Tibial nerve (tissue), 4 donors: ENCODE measurements at regions not wholly inside any gene's neighbourhood (a gene's known extent, or its start where the extent isn't known, plus 50 kb on each side); places are given as distances from the start of the nearest gene placed in this dataset.

ENCODE experiments used
- DNase-seq, 2 donors: peaks; one replicate each; pipeline ENCODE4 v3.0.0-alpha.2; 2019; ENCODE audit warnings: low spot score in 2 of 2
- H3K27ac ChIP-seq, 4 donors: fragments of 200-600 bp; sonication (generic) in 3 of 4; one replicate each; pipeline ENCODE4 v1.5.1; 2017 to 2019; ENCODE audit warnings: mild to moderate bottlenecking in 1 of 4
- H3K27me3 ChIP-seq, 2 donors: fragments of 200-600 bp; sonication (generic) in 1 of 2; one replicate each; pipeline versions ENCODE4 v1.5.1 to v1.6.0; 2017 to 2019
- H3K36me3 ChIP-seq, 3 donors: fragments of 200-600 bp; sonication (generic); one replicate each; pipeline ENCODE4 v1.5.1; 2018 to 2019
- H3K4me1 ChIP-seq, 4 donors: fragments of 200-600 bp; sonication (generic) in 3 of 4; one replicate each; pipeline ENCODE4 v1.5.1; 2017 to 2019
- H3K4me3 ChIP-seq, 4 donors: fragments of 200-600 bp; sonication (generic) in 3 of 4; one replicate each; pipeline ENCODE4 v1.5.1; 2017 to 2019; ENCODE audit warnings: mild to moderate bottlenecking in 1 of 4, moderate library complexity in 1 of 4
- H3K9me3 ChIP-seq, 4 donors: fragments of 200-600 bp; sonication (generic) in 3 of 4; one replicate each; pipeline ENCODE4 v1.5.1; 2017 to 2019
- EP300 ChIP-seq, 2 donors: sonication (generic); formaldehyde crosslinking; IDR thresholded peaks; one replicate each; pipeline ENCODE4 v1.6.1; 2017; ENCODE audit warnings: antibody characterized with exemption in 2 of 2, mild to moderate bottlenecking in 1 of 2
- POLR2A ChIP-seq, 2 donors: fragments of 450-650 bp; IDR thresholded peaks; one replicate each; pipeline ENCODE4 v1.6.1; 2017; ENCODE audit warnings: antibody characterized with exemption in 2 of 2, mild to moderate bottlenecking in 2 of 2, moderate library complexity in 2 of 2
- WGBS, 2 donors: methylation state at CpG; one replicate each; pipeline ENCODE4 v1.1.5; 2018; 5-methylcytosine and 5-hydroxymethylcytosine counted together
- TF ChIP-seq, protein P1 (sequence below), 5 experiments: fragments of 200-600 bp in 3 of 5; fragments of 450-650 bp in 2 of 5; sonication (generic) in 3 of 5; IDR thresholded peaks; one replicate each; pipeline ENCODE4 v1.5.1; 2016 to 2019; ENCODE audit warnings: antibody characterized with exemption in 5 of 5, mild to moderate bottlenecking in 3 of 5, moderate library complexity in 2 of 5

DNA sequence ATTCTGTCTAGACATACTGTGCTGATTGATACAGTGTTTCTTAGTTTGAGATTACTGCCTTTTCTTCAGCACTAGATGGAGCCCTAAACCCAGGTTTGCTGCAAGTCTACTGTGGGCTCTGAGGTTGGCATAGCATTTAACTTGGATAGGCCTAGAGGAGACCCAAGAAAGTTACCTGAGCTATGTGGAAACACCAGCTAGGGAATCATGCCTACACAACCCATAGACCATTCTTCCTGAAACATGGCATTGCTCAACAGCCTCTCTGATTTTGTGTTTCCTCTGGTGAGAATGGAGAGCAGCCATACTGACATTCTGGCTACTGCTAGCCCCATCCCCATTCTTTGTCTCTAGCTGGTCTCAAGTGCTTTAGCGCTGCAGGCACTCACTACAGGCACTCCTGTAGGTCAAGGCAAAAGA, 287.7 kb upstream of the PCDH18 start:
- TF ChIP-seq POLR2A (IDR thresholded peaks at IDR 0.05) (no peak), EP300 (IDR thresholded peaks at IDR 0.05) (no peak)
- TF ChIP-seq, protein P1, sequence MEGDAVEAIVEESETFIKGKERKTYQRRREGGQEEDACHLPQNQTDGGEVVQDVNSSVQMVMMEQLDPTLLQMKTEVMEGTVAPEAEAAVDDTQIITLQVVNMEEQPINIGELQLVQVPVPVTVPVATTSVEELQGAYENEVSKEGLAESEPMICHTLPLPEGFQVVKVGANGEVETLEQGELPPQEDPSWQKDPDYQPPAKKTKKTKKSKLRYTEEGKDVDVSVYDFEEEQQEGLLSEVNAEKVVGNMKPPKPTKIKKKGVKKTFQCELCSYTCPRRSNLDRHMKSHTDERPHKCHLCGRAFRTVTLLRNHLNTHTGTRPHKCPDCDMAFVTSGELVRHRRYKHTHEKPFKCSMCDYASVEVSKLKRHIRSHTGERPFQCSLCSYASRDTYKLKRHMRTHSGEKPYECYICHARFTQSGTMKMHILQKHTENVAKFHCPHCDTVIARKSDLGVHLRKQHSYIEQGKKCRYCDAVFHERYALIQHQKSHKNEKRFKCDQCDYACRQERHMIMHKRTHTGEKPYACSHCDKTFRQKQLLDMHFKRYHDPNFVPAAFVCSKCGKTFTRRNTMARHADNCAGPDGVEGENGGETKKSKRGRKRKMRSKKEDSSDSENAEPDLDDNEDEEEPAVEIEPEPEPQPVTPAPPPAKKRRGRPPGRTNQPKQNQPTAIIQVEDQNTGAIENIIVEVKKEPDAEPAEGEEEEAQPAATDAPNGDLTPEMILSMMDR (IDR thresholded peaks at IDR 0.05), result no peak
- 88 to 94% methylated on average over 1 of the region's 1 CpG for WGBS, 2 donors
- no peaks in the 10 kb centered on the region for H3K4me1 ChIP-seq

DNA sequence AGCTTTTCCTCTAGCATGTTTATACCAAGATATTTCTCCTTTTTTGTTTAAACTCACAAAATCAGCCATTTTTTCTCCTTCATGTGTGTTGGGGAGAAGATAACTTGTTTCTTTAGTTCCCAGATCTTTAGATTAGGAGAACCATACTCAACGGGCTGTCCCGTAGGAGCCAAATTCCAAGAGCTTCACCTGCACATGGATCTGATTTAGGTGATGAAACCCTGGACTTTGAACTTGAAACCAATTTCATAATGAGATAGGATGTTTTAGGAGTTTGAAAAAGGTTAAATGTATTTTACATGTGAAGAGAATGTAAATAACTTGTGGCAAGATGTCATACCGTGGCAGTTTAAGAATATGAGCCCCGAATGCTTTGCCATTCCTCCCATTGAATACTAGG, 280.0 kb upstream of the PCDH18 start:
- Histone ChIP-seq H3K36me3 (no peaks in the 10 kb centered on the region), H3K27ac (no peak overlapping the region), H3K27me3 (no peaks in the 10 kb centered on the region), H3K9me3 (no peaks in the 10 kb centered on the region), H3K4me3 (no peak overlapping the region), H3K4me1 (no peaks in the 10 kb centered on the region)
- TF ChIP-seq EP300 (IDR thresholded peaks at IDR 0.05), result no peak
- TF ChIP-seq, protein P1 (IDR thresholded peaks at IDR 0.05), result no peak
- TF ChIP-seq POLR2A (IDR thresholded peaks at IDR 0.05), result no peak
- no peak for DNase-seq
- 91 to 94% methylated on average over 4 of the region's 4 CpGs for WGBS, 2 donors

More for the DNA sequence above, 287.7 kb upstream of the PCDH18 start:
- DNase-seq, result no peak
- no peak overlapping the region for H3K27ac ChIP-seq
- no peak overlapping the region for H3K4me3 ChIP-seq
- no peaks in the 10 kb centered on the region for H3K27me3 ChIP-seq
- H3K9me3 ChIP-seq, result peaks cover 0 to 13% (median 1%) of the 10 kb centered on the region in 4 donors
- no peaks in the 10 kb centered on the region for H3K36me3 ChIP-seq

DNA sequence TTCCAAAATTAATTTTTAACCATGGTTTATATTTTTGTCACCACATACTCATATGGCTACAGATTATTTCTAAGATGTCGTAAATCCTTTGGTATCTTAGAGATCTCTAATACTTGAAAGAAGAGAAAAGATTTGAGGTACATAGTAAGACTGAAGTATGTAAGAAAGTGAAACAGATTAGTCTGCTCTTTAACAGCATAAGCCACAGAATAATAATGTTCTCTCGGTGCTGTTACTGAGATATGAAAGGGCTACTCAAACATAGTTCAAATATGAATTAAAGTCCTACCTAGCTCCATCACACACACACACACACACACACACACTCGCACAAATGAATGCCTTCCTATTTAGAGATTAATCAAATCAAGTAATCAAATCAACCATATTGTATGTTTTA, 274.1 kb upstream of the PCDH18 start:
- Histone ChIP-seq H3K36me3 (no peaks in the 10 kb centered on the region), H3K27me3 (no peaks in the 10 kb centered on the region), H3K4me1 (no peaks in the 10 kb centered on the region), H3K27ac (no peak overlapping the region), H3K9me3 (no peaks in the 10 kb centered on the region), H3K4me3 (no peak overlapping the region)
- DNase-seq, result no peak
- WGBS, 2 donors, result 78 to 84% methylated on average over 3 of the region's 3 CpGs
- TF ChIP-seq POLR2A (IDR thresholded peaks at IDR 0.05) (no peak), EP300 (IDR thresholded peaks at IDR 0.05) (no peak)
- TF ChIP-seq, protein P1 (IDR thresholded peaks at IDR 0.05), result no peak

DNA sequence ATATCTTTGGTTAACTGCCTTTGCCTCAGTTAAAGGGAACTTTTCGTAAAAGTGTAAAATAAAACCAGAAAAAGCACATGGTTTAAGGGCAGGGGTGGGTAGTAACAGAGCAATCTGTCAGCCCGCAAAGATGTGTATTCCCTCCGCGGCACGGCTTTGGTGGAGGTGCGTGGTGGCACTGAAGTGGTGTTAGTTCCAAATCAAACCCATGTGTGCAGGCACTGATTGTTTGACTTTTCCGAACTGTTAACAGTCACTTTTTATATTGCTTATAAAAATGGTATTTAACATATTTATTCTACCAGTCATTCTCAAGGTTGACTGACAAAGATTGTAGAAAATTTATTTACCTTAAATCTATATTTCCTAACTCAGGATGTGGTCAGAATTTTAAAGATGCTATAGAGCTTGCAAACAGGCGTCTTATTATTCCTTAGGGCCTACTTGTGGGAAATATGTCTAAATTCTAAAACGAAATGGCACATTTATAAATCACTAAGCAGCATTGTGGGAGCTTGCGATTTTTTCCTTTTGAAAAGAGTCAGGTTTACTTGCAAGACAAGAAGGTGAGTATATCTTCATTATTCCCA, 272.7 kb upstream of the PCDH18 start:
- WGBS, 2 donors, result 86 to 91% methylated on average over 10 of the region's 10 CpGs
- no peak for DNase-seq
- Histone ChIP-seq H3K27ac (no peak overlapping the region), H3K4me1 (no peaks in the 10 kb centered on the region), H3K9me3 (no peaks in the 10 kb centered on the region), H3K4me3 (no peak overlapping the region), H3K27me3 (no peaks in the 10 kb centered on the region), H3K36me3 (no peaks in the 10 kb centered on the region)
- TF ChIP-seq POLR2A (IDR thresholded peaks at IDR 0.05) (no peak), EP300 (IDR thresholded peaks at IDR 0.05) (no peak)
- TF ChIP-seq, protein P1 (IDR thresholded peaks at IDR 0.05), result no peak

DNA sequence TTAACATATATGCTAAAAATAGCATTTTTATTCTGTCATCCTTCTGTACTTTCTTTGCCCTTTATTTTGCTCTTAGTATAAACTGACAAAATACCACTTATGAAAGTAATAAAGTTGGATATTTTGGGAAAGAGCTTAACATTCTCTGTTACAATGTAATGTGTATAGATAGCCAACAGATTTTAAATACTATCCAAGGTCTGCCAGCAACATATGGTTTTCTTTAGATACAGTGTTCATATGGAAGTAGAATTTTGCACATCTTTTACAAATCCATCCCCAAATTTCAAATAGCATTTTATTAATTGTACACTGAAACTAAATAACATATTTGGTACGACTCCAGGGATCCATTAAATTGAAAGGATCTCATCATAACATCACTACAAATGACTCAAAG, 268.6 kb upstream of the PCDH18 start:
- no peak for DNase-seq
- H3K27ac ChIP-seq, result no peak overlapping the region
- H3K36me3 ChIP-seq, result no peaks in the 10 kb centered on the region
- no peak overlapping the region for H3K4me3 ChIP-seq
- TF ChIP-seq EP300 (IDR thresholded peaks at IDR 0.05) (no peak), POLR2A (IDR thresholded peaks at IDR 0.05) (no peak)
- TF ChIP-seq, protein P1 (IDR thresholded peaks at IDR 0.05), result no peak
- 29 to 51% methylated on average over 1 of the region's 1 CpG for WGBS, 2 donors
- no peaks in the 10 kb centered on the region for H3K27me3 ChIP-seq
- H3K4me1 ChIP-seq, result no peaks in the 10 kb centered on the region
- no peaks in the 10 kb centered on the region for H3K9me3 ChIP-seq
